Left colon (tissue), 2 donors: ENCODE measurements at regions not wholly inside any gene's neighbourhood (a gene's known extent, or its start where the extent isn't known, plus 50 kb on each side); places are given as distances from the start of the nearest gene placed in this dataset.
"Not testable (repeated sequence)": the region's sequence is repeated elsewhere in the genome, so short reads cannot be mapped to it uniquely, and the experiment has no call there.

Experiments
- ATAC-seq: fragments of 200-7000 bp; cut with Tn5 transposase; one replicate; pipeline ENCODE4 v1.9.1; 2020; ENCODE audit warnings: mild to moderate bottlenecking, moderate library complexity
- DNase-seq, 2 donors: peaks; one replicate each; pipeline ENCODE4 v3.0.0-alpha.2; 2020
- intact Hi-C, 2 donors: fragments of 100-400 bp; cut with DNase I in 1 of 2; cut with micrococcal nuclease in 1 of 2; formaldehyde crosslinking; loops; one replicate each; pipeline versions ENCODE4 v1.11.2 to v1.14.0; 2022; cut with DNase I, micrococcal nuclease
- donor health status: DM: no; HTN: no; CAD: no.
- donor health status: DM: yes; HTN: yes; CAD: no.

DNA sequence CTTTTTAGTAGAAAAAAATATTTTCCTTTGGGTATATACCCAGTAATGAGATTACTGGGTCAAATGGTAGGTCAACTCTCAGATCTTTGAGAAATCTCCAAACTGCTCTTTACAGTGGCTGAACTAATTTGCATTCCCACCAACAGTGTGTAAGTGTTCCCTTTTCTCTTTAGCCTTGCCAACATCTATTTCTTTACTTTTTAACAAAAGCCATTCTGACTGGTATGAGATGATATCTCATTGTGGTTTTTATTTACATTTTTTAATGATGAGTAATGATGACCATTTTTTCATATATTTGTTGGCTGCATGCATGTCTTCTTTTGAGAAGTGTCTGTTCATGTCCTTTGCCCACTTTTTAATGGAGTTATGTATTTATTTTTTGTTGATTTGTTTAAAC is 1086.2 kb upstream of the GJE1 start:
- DNase-seq, ATAC-seq, intact Hi-C loops: not testable (repeated sequence)

GRCh38 chr6:141041596-141042087 is 1091.1 kb upstream of the GJE1 start:
- intact Hi-C loops: no loop called here
- no peak for ATAC-seq
- no peak for DNase-seq

GRCh38 chr6:141035312-141036200 is 1097.2 kb upstream of the GJE1 start:
- no peak for ATAC-seq
- DNase-seq: no peak
- intact Hi-C loops: no loop called here

DNA sequence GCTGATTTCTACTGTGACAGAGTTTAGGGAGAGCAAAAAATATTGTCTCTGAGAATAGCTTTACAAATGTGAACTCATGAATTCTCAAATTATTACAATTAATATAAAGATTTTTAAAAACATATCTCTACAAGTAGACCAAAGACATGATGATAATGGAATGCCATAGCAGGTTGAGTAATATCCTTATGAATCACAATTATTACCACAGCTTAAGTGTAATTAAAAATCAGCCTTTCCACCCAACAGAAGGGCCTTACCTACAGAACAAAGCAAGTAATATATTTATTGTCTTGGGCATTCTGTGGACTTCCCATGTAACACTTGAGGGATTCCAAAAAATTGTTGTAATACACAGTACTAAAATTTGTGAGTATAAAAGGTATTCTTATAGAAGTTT is 1099.6 kb upstream of the GJE1 start:
- ATAC-seq: no peak
- intact Hi-C loops: no loop called here
- DNase-seq: no peak

DNA sequence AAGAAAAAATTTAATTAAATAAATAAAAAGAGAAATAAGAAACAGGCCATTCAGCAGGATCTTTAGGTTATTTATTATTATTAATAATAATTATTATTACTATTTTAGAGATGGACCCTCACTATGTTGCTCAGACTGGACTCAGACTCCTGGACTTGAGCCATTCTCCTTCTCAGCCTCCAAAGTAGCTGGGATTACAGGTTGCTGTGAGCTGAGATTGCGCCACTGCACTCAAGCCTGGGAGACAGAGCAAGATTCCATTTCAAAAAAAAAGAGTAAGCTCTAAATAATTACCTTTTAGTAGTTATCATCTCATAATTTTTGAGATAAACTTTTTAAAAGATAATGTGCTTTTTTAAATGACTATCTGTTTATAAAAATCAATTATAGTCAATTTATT is 1102.8 kb upstream of the GJE1 start:
- intact Hi-C loops: no loop called here
- no peak for ATAC-seq
- DNase-seq: no peak

DNA sequence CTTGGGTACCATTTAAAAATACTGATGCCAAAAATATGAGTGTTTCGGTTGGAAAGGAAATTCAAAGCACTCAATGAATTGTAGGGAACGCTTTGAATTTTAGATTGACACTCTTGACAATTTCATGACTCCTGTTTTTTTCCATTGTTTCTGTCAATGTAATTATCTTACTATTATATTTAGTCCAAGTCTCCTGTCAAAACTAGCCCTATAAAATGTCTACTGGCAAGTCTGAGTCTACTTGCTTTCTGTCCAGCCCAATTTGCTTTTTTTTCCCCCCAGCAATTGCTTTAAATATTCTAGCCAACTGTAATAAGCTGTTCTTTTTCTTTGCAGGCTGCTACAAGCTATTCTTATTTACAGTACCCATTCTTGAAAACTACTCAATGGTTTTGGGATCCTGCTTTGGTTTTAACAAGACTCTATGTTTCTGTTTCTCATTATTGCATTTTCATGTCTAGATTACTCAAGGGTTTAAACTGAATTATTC is 1103.9 kb upstream of the GJE1 start:
- no peak for ATAC-seq
- intact Hi-C loops: no loop called here
- DNase-seq: no peak

DNA sequence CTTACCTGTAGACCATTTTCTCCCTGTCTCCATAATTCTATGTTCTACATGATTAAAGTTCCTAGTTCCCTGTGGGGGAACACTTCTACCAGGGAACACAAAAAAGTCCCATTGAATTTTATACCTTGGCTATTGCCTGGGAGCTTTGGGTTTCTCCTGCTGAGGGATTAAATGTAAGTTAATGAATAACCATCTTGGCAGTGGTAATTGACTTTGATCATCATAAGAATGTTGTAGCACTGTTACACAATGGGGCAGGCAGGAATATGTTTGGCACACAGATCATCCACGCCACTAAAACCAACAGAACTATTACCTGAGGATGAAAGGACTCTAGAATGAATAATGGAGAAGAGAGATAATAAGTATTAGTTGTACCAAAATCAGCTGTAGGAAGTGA is 1106.2 kb upstream of the GJE1 start:
- intact Hi-C loops: no loop called here
- no peak for DNase-seq

DNA sequence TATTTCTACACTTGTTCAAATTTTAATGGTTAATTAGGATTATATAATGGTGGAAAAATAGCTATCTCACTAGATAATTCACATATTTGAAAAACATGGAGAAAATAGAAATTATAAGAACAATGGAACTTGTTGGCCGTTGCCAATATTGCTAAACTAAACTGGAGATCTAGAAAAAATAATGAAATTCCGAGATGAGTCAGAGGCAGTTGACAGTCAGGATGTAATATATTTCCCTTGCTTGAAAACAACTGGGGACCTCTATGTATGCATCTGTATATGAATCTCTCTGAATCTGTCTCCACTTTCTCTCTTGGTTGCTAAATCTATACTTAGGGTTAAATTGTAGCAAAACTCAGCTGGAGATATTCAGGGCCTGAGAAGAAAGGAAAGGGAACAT is 1108.2 kb upstream of the GJE1 start:
- ATAC-seq (no peak), DNase-seq (no peak)
- intact Hi-C loops: no loop called here

More for the DNA sequence above, 1106.2 kb upstream of the GJE1 start:
- peak; percentile 98 for ATAC-seq

DNA sequence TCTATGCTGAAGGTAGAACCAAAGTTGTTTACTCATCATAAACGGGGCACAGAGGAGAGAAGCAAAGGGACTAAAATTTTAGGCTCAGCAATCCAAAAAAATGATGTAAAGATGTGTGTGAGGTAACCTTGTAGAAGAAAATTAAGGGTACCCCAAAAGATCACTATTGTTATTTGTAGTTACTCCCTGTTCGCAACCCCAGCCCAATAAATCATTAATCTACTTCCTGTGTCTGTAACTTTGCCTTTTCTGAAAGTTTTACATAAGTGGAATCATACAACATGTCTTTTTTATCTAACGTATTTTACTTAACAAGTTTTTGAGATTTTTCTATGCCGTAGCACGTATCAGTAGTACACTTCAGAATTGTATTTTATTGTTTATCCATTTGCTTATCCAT is 1114.8 kb upstream of the GJE1 start:
- intact Hi-C loops: no loop called here
- DNase-seq (no peak), ATAC-seq (no peak)

- intact Hi-C loops: no loop called here
- ATAC-seq (no peak), DNase-seq (no peak)
Measured at GRCh38 chr6:141000917-141001316, 1131.8 kb upstream of the GJE1 start.

GRCh38 chr6:140993515-140993914 is 1139.2 kb upstream of the GJE1 start:
- no peak for DNase-seq
- ATAC-seq: no peak
- intact Hi-C loops: no loop called here

DNA sequence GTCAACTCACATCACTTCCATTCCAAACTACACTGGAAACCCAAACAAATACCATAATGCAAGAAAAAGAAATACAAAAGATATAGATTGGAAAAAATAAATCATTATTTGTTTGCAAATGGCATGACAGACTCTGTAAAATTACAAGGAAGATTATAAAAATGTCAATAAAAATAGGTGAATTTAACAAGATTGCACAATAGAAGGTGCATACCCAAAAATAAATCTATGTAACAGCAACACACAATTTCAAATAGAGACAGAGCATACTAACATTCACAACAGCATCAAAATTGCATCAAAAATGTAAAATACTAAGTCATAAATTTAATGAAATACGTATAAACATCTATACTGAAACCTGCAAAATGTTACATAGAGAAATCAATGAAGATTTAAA is 1140.0 kb upstream of the GJE1 start:
- ATAC-seq (no peak), DNase-seq (no peak)
- intact Hi-C loops: no loop called here

GRCh38 chr6:140988780-140989179 is 1143.9 kb upstream of the GJE1 start:
- intact Hi-C loops: no loop called here
- ATAC-seq (peak; percentile 75), DNase-seq (no peak)

- intact Hi-C loops: no loop called here
- DNase-seq: no peak
- ATAC-seq: no peak
Measured at GRCh38 chr6:140987364-140988155, 1145.2 kb upstream of the GJE1 start.

DNA sequence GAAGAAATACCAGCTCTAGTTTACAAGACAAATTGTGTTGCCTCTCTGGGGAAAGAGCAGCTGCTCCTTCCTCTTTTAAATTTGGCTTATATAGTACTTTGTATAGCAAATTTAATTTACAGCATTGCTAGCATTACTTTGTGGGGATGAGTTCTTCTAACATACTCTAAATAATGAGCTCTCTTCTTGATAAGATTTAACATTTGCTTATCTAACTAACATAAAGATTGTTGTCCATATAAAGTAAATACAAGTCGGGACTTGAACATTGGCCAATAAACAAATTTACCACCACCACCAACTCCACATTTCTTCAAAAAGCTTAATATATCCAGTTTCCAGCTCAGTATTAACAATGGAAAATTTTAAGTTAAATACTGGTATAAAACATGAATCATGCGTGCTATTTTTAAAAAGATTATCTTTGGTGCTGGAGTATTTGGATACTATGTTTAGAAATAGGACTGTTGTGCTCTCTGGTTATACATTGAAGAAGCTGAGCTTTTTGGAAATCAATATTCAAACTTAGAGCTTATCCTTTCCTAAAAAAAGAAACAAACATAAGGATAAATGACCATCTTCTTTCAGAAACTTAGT is 1146.9 kb upstream of the GJE1 start:
- ATAC-seq (no peak), DNase-seq (no peak)
- intact Hi-C loops: no loop called here

GRCh38 chr6:140980265-140980887 is 1152.3 kb upstream of the GJE1 start:
- intact Hi-C loops: no loop called here
- DNase-seq: no peak
- no peak for ATAC-seq

DNA sequence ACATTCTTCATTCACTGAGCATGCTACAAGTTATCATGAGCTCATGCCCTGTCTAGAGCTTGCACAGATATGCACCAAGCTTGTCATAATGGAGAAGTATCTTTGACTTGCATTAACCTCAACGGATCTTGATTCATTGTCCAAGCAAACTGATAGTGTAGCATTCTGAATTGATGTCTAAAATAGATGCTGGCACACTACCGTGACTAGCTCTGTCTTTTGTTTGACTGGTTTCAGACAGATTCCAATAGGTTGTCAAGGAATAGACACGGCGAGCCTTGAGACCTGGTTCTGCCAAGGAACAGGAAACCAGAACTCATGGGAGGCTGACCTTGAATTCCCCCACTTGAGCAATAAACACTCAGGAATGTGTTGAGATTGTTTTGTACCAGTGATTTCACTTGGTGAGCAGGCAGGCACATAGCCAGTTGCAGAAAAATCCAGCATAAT is 1153.1 kb upstream of the GJE1 start:
- DNase-seq (no peak), ATAC-seq (no peak)
- intact Hi-C loops: no loop called here

- no peak for ATAC-seq
- DNase-seq: no peak
Measured at GRCh38 chr6:140977403-140977802, 1155.3 kb upstream of the GJE1 start.

DNA sequence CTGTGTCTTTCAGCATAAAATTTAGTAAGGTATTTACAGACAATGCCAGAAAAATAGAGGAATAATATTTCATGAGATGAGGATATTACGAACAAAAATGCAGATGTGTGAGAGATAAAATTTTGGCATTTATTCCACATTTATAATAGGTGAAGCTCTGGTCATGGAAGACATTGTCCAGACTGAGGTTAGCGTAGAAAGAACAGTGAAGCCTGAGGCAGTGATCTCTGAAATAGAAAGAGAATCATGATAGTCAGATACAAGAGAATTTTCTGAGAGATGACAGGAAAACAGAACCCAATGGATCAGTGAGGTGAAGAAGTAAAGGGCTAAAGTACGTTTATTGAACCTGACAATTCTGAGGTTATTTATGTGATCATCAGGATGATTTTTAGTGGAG is 1155.9 kb upstream of the GJE1 start:
- intact Hi-C loops: no loop called here
- ATAC-seq (no peak), DNase-seq (no peak)

More at GRCh38 chr6:140977403-140977802, 1155.3 kb upstream of the GJE1 start:
- intact Hi-C loops: no loop called here
